H1 (cell line): ENCODE measurements at regions not wholly inside any gene's neighbourhood (a gene's known extent, or its start where the extent isn't known, plus 50 kb on each side); places are given as distances from the start of the nearest gene placed in this dataset.
A peak's percentile ranks its signal among the peaks of the same experiment; 100 is the strongest.

Source experiments
- CHD7 ChIP-seq: fragments of 300-600 bp; sonication (generic); IDR thresholded peaks from 2 replicates; pipeline ENCODE4 v1.7.1; 2012; ENCODE audit warnings: low read length, moderate library complexity, mild to moderate bottlenecking, inconsistent platforms; ENCODE audit not compliant: insufficient replicate concordance
- CTCF ChIP-seq, 3 experiments: IDR thresholded peaks; 1 replicate in 2 of 3; 2 replicates in 1 of 3; pipeline versions ENCODE4 v1.5.1 to v1.6.1; 2011; ENCODE audit warnings: low read length in 3 of 3, mild to moderate bottlenecking in 3 of 3, inconsistent platforms in 2 of 3, low read depth in 1 of 3, moderate library complexity in 1 of 3; ENCODE audit not compliant: insufficient read depth in 1 of 3; ENCODE audit errors: control extremely low read depth in 1 of 3
- HDAC6 ChIP-seq: IDR thresholded peaks from one replicate; pipeline ENCODE4 v1.7.1; 2012; ENCODE audit warnings: low read depth, mild to moderate bottlenecking, inconsistent platforms, low read length, moderate library complexity
- JUND ChIP-seq: IDR thresholded peaks from 2 replicates; pipeline ENCODE4 v1.6.1; 2011; ENCODE audit warnings: mild to moderate bottlenecking, improper control_type of control experiment, low read length
- KDM5A ChIP-seq: fragments of 200-600 bp; IDR thresholded peaks from 2 replicates; pipeline ENCODE4 v1.7.1; 2012; ENCODE audit warnings: mild to moderate bottlenecking, low read length, inconsistent platforms, mixed read lengths
- POLR2A ChIP-seq, 2 experiments: IDR thresholded peaks; 1 replicate in 1 of 2; 2 replicates in 1 of 2; pipeline ENCODE4 v1.6.1; 2011; ENCODE audit warnings: low read depth in 2 of 2, low read length in 2 of 2, mild to moderate bottlenecking in 2 of 2; ENCODE audit errors: control extremely low read depth in 1 of 2
- TCF12 ChIP-seq: IDR thresholded peaks from 2 replicates; pipeline ENCODE4 v1.6.1; 2011; ENCODE audit warnings: low read depth, mild to moderate bottlenecking, low read length

GRCh38 chr1:37394574-37395464, 79.6 kb upstream of the ZC3H12A start (continued):
- TF ChIP-seq CHD7 = no peak
- TF ChIP-seq POLR2A (IDR thresholded peaks at IDR 0.05; ENCODE audit: control extremely low read depth in 1 of 2, low read depth in 2 of 2, low read length in 2 of 2) = no peak
- TF ChIP-seq KDM5A = no peak
- no peak for TF ChIP-seq HDAC6
- peak; percentile 31 to 53 (median 46) for TF ChIP-seq CTCF (IDR thresholded peaks at IDR 0.05; ENCODE audit: control extremely low read depth in 1 of 3, insufficient read depth in 1 of 3, low read depth in 1 of 3, low read length in 3 of 3)
- TF ChIP-seq TCF12 = no peak
- no peak for TF ChIP-seq JUND
